ENCODE measurements at regions not wholly inside any gene's neighbourhood (a gene's known extent, or its start where the extent isn't known, plus 50 kb on each side); places are given as distances from the start of the nearest gene placed in this dataset.

GRCh38 chr2:34838408-34838807, 1239.3 kb upstream of the FAM98A start:
- intact Hi-C loops (cut with DNase I) = no loop called here

GRCh38 chr2:34836361-34836760, 1237.3 kb upstream of the FAM98A start:
- ATAC-seq (no peak), DNase-seq (no peak)
- no peaks in the 10 kb centered on the region for H3K27me3 ChIP-seq
- H3K4me3 ChIP-seq = no peak overlapping the region
- no peak overlapping the region for H3K27ac ChIP-seq
- H3K4me1 ChIP-seq = no peaks in the 10 kb centered on the region
- H3K9me3 ChIP-seq = peaks cover 0 to 41% (median 5%) of the 10 kb centered on the region in 11 donors
- WGBS, 2 donors = 71 to 81% methylated on average over 1 of the region's 1 CpG
- no peaks in the 10 kb centered on the region for H3K36me3 ChIP-seq
- intact Hi-C loops (cut with DNase I) = no loop called here
- no peak for TF ChIP-seq CTCF (IDR thresholded peaks at IDR 0.05)

More at GRCh38 chr2:34838408-34838807, 1239.3 kb upstream of the FAM98A start:
- WGBS, 2 donors = 86 to 92% methylated on average over 3 of the region's 3 CpGs
- no peak for TF ChIP-seq CTCF (IDR thresholded peaks at IDR 0.05)
- Histone ChIP-seq H3K27ac (no peak overlapping the region), H3K4me3 (no peak overlapping the region), H3K9me3 (peaks cover 0 to 41% (median 5%) of the 10 kb centered on the region in 11 donors), H3K36me3 (no peaks in the 10 kb centered on the region), H3K27me3 (no peaks in the 10 kb centered on the region), H3K4me1 (no peaks in the 10 kb centered on the region)
- ATAC-seq = no peak
- DNase-seq = no peak

GRCh38 chr2:34831096-34831495, 1232.0 kb upstream of the FAM98A start:
- intact Hi-C loops (cut with DNase I) = no loop called here
- ATAC-seq (no peak), DNase-seq (no peak)
- no peak overlapping the region for H3K4me3 ChIP-seq
- no peak for TF ChIP-seq CTCF (IDR thresholded peaks at IDR 0.05)
- H3K36me3 ChIP-seq = no peaks in the 10 kb centered on the region
- H3K4me1 ChIP-seq = no peaks in the 10 kb centered on the region
- H3K27ac ChIP-seq = no peak overlapping the region
- H3K27me3 ChIP-seq = no peaks in the 10 kb centered on the region
- peaks cover 0 to 22% (median 5%) of the 10 kb centered on the region in 11 donors for H3K9me3 ChIP-seq
- 70 to 81% methylated on average over 4 of the region's 4 CpGs for WGBS, 2 donors

- no peak for DNase-seq
These were observed 1229.4 kb upstream of the FAM98A start for GRCh38 chr2:34828481-34828880.

More at GRCh38 chr2:34828481-34828880, 1229.4 kb upstream of the FAM98A start:
- peaks cover 0 to 18% (median 5%) of the 10 kb centered on the region in 11 donors for H3K9me3 ChIP-seq
- intact Hi-C loops (cut with DNase I) = no loop called here
- no peak for ATAC-seq
- H3K4me3 ChIP-seq = no peak overlapping the region
- H3K36me3 ChIP-seq = no peaks in the 10 kb centered on the region
- no peak overlapping the region for H3K27ac ChIP-seq
- no peak for TF ChIP-seq CTCF (IDR thresholded peaks at IDR 0.05)
- no peaks in the 10 kb centered on the region for H3K4me1 ChIP-seq
- H3K27me3 ChIP-seq = no peaks in the 10 kb centered on the region

Data from heart right ventricle (tissue), 16 donors.